HG03432 (cell line): ENCODE measurements at regions not wholly inside any gene's neighbourhood (a gene's known extent, or its start where the extent isn't known, plus 50 kb on each side); places are given as distances from the start of the nearest gene placed in this dataset.

Experiments used
- ATAC-seq: cut with Tn5 transposase; IDR thresholded peaks from one replicate; pipeline ENCODE4 v1.9.1; 2021; ENCODE audit warnings: mild to moderate bottlenecking, moderate library complexity; ENCODE audit not compliant: unreplicated experiment

GRCh38 chr6:128672023-128672422 lies 151.6 kb upstream of the PTPRK start:
- ATAC-seq, result no peak

GRCh38 chr6:128667339-128667858 lies 147.0 kb upstream of the PTPRK start:
- peak; percentile 49 for ATAC-seq

- no peak for ATAC-seq
Measured at GRCh38 chr6:128666405-128666804, 146.0 kb upstream of the PTPRK start.

GRCh38 chr6:128663238-128663637 lies 142.8 kb upstream of the PTPRK start:
- peak; percentile 81 for ATAC-seq

GRCh38 chr6:128659878-128660622 lies 139.7 kb upstream of the PTPRK start:
- no peak for ATAC-seq

GRCh38 chr6:128659276-128659675 lies 138.9 kb upstream of the PTPRK start:
- ATAC-seq, result no peak

- peak; percentile 32 for ATAC-seq
Measured at GRCh38 chr6:128657181-128657580, 136.8 kb upstream of the PTPRK start.

GRCh38 chr6:128655978-128656498 lies 135.6 kb upstream of the PTPRK start:
- peak; percentile 85 for ATAC-seq

- no peak for ATAC-seq
Measured at GRCh38 chr6:128648022-128648598, 127.7 kb upstream of the PTPRK start.

- ATAC-seq, result no peak
Measured at GRCh38 chr6:128642132-128642531, 121.7 kb upstream of the PTPRK start.

GRCh38 chr6:128641703-128642102 lies 121.3 kb upstream of the PTPRK start:
- ATAC-seq, result no peak

GRCh38 chr6:128638817-128639216 lies 118.4 kb upstream of the PTPRK start:
- ATAC-seq, result no peak

GRCh38 chr6:128635219-128635618 lies 114.8 kb upstream of the PTPRK start:
- no peak for ATAC-seq

- ATAC-seq, result no peak
Measured at GRCh38 chr6:128632131-128632530, 111.7 kb upstream of the PTPRK start.

- no peak for ATAC-seq
Measured at GRCh38 chr6:128631031-128631430, 110.6 kb upstream of the PTPRK start.

- no peak for ATAC-seq
Measured at GRCh38 chr6:128630213-128630612, 109.8 kb upstream of the PTPRK start.

GRCh38 chr6:128617285-128617684 lies 96.9 kb upstream of the PTPRK start:
- ATAC-seq, result no peak

GRCh38 chr6:128616342-128616741 lies 95.9 kb upstream of the PTPRK start:
- no peak for ATAC-seq

- peak; percentile 75 for ATAC-seq
Measured at GRCh38 chr6:128606611-128607010, 86.2 kb upstream of the PTPRK start.

- no peak for ATAC-seq
Measured at GRCh38 chr6:128605961-128606360, 85.6 kb upstream of the PTPRK start.

GRCh38 chr6:128601060-128601459 lies 80.7 kb upstream of the PTPRK start:
- no peak for ATAC-seq

- ATAC-seq, result peak; percentile 75
Measured at GRCh38 chr6:128600397-128600951, 80.1 kb upstream of the PTPRK start.
